Stimulated activated CD4-positive, alpha-beta T cell treated with anti-CD3 and anti-CD28 coated beads, TNF-alpha, amount 100 ng/mL, for 48 hours (primary cell): ENCODE measurements at regions not wholly inside any gene's neighbourhood (a gene's known extent, or its start where the extent isn't known, plus 50 kb on each side); places are given as distances from the start of the nearest gene placed in this dataset.
"Not testable (repeated sequence)": the region's sequence is repeated elsewhere in the genome, so short reads cannot be mapped to it uniquely, and the experiment has no call there.

ENCODE experiments used
- DNase-seq, 3 donors: peaks; one replicate each; pipeline ENCODE4 v3.0.0-alpha.2; 2020; ENCODE audit warnings: low read depth in 3 of 3

DNA sequence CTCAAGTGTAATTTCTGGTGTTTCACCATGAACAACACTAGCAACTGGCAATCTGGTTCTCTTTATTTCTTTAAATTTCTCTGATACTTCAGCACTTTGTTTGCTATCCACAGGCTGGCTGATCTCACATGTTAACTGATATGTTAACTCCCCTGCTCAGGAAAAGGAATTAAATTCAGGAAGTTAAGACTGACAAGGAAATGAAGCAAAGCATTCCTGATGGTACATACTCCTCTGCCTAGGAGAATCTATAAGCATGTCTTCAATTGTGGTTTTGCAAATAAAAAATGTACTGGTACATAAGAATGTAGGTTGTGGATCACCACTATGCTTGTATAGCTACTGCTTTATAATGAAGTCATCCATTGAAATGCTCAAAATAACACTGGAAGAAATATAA is 1119.2 kb upstream of the INTU start:
- no peak for DNase-seq

DNA sequence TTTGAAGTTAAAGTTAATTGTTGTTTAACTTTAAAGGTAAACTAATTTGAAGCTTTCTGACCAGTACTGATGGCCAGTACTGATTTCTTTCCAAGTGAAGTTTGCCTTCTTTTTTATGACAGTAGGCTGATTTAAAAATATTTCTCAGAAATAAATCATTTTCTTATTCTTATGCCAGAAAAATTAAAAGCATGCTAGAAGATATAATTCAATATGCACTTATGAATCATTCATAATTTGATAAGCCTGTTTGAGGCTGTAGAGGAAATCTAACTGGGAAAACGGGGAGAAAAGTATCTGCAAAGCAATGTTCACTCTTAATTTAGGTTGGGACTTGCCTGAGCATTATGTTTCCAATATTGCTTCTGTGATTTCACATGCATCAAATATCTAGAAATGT is 1112.0 kb upstream of the INTU start:
- DNase-seq: no peak

DNA sequence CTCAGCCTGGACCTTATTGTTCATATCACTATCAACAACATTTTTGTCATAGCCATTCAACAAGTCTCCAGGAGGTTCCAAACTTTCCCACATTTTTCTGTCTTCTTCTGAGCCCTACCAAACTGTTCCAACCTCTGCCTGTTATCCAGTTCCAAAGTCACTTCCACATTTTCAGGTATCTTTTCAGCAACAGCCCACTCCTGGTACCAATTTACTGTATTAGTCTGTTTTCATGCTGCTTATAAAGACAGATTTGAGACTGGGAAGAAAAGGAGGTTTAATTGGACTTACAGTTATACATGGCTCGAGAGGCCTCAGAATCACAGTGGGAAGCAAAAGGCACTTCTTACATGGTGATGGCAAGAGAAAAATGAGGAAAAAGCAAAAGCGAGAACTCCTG is 1107.4 kb upstream of the INTU start:
- DNase-seq: not testable (repeated sequence)

DNA sequence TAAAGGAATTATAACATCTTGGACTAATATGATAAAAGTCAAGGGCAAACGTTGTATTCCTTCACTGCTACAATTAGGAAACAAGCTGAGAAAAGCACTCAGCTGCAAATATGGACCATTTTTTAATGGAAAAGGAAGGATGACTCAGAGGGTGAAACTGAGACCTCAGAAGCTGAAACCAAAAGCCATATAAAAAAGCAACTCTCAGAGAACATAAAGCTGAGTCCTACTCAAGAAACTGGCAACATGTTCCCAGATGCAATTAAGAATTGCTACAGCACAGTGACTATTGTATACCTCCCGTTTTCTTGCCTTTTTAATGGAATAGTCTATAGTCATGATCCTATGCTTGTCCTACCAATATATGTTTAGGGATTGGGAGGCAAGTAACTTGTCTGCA is 1106.4 kb upstream of the INTU start:
- DNase-seq: no peak

DNA sequence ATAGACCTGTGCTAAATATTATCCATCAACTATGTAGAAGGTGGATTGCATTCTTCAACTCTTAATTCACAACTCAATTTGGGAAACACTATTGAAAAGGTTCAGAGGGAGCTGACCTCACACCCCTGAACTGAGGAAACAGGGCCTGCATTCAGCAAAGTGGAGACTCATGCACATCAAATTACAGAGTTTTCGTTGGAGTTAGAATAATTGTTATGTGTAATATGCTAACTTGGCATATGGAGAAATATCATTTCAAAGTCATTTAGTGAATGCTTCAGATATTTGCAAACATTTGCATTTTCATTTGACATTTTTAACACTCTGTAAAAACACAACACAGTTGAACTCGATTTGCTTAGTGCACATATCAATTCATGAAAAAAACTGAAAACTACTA is 1102.8 kb upstream of the INTU start:
- no peak for DNase-seq

DNA sequence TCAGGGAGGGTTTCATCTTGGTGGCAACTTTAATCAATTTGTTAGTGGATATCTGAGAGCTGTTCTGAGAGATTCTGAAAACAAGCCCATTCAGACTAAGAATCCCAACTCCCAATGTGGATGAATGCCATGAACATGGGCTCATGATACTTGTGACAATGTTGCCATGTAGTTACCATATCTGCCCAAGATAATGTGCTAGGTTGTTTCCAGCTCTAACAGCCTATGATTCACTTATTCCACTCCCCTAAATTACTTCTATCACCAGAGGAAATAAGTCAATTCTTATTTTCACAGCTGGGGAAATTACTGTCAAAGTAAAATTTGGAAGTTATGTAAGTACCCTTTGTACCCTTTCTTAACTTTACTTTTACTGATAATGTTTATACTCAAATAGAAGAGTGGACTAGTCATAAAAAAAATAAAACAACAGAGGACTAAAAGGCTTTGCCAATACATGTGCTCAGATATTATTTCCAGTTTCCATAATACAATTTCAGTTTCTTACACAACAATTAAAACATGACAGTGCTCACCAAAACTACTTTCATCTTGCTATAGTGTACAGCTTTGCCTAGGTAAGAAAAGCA is 1101.7 kb upstream of the INTU start:
- DNase-seq: no peak

DNA sequence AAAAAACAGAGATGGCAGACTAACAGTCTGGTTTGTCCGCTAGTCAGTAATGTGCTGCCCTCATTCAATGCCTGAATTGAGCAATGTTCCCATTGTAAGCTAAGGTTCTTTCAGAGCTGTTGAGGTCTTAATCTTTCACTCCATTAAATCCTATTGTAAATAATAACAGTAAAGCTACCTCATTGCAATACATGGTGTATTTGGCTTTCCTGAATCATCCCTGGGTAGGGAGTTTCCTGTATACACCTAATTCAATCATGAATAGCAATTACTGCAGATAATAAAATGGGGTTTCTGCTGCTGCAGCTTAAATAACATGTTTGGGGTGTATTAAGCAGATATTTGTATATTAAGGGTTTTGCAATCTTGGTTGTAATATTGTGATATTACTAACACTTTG is 1100.2 kb upstream of the INTU start:
- DNase-seq: no peak

DNA sequence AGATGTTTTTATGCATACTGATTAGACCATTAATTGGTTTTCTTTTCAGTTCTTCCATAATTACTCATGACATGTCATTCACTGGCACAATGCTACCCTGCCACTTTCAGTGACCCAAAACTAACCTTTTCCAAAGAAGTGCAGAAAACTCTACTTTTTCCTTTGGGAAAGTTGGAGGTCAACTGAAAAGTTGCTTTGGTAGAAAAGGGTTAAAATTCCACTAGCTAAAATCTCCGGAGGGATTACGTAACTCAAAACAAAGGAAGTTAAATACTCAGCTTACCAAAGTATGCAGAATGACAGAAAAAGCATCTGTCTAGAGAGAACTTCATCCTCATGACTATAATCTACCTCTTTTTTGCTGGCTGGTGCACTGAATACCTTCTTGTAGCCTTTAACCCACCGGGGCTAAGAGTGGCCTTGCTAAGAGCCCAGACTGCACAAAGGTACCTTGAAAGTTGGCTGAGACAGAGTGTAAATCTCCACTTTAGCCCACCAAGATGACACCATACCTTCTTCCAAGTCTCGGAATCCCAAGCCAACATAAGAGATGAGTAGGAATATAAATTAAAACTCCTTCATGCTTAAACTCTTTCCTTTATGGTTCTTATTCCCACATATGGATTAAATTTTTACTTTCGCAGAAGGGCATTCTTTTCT is 1099.5 kb upstream of the INTU start:
- DNase-seq: no peak

DNA sequence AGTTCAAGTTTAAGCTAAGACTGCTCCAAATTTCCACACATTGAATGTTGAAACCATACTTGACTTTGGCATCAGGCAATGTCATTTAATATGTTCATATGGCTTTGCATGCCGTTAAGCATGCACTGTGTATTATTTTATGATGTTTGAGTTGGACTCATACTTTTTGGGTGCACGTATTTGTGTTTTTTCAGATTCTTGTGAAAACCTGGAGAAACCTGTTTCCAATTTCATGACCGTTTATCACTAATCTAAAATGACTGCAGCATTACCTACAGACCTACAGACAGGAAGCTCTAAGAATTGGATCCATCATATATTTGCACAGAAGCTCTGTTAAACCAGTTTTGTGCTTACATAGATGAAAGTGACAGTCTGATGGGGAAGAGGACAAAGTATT is 1093.0 kb upstream of the INTU start:
- DNase-seq: no peak

DNA sequence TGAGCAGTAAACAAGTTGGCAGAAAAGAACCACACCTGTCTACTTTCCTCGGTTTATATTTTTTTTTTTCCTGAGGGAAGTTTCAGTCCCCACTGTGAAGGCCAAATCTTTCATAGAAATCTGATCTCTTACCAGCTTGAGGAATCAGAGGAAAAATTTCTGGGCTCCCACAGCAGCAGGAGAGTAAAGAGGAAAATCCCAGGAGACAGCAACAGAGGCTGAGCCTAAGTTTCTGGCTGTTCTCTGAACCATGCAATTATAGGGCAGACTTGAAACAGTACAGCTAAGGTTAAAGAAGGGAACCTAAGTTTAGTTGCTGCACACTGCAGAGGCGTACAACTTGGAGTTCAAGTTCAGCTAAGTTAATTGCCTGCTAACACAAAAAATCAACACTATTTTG is 1090.9 kb upstream of the INTU start:
- DNase-seq: no peak

DNA sequence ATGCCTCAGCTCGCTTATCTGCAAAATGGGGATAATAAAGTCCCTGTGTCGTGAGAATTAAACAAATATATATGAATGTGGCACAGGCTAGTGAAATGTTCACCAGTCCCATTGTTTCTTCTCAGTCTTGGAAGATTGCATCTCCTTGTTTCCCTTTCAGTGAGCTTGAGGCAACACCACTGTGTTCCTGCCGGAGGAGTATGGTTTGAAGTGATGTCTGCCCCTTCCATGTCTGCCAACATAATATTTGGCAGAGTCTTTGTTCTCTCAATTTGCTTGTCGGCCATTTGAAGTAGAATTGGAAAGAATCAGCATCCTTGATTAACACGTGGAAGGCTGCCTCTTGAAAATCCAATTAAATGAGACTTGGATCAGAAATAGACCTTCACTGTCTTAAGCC is 1088.5 kb upstream of the INTU start:
- DNase-seq: no peak

DNA sequence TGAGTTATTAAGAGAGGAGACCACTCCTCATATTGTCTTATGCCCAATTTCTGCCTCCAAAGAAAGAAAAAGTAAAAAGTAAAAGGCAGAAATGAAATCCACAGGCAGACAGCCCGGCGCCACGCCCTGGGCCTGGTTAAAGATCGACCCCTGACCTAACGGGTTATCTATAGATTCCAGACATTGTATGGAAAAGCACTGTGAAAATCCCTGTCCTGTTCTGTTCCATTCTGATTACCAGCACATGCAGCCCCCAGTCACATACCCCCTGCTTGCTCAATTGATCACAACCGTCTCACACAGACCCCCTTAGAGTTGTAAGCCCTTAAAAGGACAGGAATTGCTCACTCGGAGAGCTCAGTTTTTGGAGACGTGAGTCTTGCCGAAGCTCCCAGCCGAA is 1086.6 kb upstream of the INTU start:
- DNase-seq: not testable (repeated sequence)

DNA sequence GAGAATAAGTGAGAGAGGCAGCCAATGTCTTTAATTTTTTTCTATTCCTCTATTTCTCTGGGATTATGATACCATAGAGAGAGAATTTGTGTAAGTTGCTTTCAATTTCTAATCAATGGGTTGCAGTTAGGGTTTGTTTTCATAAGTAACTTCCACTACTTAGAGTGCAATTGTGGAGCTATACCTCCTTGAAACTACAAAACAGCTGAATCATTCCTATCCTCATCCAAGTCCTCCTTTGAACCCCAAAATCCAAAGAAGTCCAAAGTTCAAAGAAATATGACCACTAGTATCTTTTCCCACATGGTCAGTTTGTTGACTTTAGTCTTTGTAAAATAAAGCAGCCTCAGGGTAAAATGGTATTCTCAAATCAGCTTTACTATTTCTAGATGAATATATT is 1085.4 kb upstream of the INTU start:
- DNase-seq: no peak

DNA sequence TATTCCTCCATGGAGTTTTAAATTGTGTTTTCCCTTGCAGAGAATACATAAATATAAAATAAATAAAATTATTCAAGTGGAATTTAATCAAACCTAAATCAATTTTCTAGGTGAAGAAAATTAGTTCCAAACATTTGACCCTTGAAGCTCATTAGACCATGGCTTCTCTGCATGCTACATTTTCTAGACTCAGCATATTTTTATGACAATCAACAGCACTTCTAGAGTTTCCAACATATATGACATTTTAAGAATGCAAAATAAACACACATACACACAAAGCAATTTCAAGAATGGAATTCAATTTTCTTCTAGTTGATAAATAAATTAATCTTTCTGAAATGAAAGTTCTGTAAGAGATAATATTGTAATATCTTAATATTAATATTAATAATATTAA is 1083.9 kb upstream of the INTU start:
- DNase-seq: no peak

DNA sequence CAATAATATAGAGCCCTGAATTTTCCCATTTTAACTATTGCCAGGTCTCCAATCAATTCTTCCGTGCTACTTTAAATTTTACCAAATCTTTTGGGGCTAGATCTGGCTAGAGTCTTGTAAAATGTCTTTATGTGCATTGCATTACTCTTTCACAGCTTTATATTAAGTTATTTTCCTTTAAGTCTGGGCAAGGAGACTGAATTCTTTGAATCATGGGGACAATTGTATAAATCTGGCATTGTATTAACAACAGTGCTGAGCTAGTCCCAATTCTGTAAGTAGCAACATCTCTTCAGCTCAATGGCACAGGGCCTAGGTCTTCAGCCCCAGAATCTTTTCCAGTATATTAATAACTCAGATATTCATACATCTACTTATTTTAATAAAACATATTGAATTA is 1080.4 kb upstream of the INTU start:
- DNase-seq: no peak

DNA sequence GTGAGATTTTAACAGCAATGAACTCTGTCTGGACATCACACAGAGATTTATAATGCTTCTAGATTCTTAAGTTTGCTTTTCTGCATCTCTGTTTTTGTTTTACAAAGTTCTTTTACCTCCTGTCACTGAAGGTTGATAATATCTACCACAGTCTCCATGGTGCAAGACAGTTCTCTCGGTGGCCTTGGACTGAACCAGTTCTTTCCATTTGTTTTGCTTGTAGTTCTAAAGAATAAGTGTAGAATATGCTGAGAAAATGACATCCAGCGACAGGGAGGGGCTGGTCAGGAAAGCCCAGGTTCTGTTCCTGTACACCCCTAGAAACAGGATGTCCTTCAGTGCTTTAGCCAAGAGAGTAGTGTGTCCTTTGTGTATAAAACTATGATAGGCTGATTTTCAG is 1079.5 kb upstream of the INTU start:
- DNase-seq: no peak

DNA sequence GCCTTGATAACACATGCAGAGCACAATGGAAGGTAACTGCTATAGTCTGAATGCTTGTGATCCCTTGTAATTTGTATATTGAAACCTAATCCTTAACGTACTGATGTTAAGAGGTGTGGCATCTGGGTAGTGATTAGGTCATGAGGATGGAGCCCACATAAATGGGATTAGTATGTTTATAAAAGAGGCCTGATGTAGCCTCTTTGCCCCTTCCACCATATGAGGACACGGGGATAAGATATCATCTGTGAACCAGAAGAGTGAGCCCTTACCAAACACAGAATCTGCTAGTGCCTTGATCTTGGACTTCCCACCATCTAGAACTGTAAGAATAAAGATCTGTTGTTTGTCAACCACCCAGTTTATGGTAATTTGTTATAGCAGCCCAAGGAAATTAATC is 1074.2 kb upstream of the INTU start:
- no peak for DNase-seq

DNA sequence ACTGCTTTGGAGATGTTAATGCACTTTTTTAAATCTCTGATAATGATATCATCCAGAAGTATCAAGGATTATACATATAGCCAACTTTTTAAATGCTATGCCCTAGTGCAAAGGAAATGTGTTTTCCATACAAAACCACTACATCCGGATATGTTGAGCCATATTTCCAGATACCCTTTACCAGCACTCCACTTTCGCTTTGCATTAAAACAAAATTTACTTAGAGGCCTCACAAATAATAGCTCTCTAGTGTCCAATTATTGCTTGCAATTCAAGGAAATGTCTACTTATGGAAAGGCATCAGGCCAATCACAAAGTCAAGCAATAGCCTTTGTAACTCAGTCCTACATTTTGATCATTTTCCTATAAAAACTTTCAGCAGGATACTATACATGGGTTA is 1072.8 kb upstream of the INTU start:
- DNase-seq: no peak

DNA sequence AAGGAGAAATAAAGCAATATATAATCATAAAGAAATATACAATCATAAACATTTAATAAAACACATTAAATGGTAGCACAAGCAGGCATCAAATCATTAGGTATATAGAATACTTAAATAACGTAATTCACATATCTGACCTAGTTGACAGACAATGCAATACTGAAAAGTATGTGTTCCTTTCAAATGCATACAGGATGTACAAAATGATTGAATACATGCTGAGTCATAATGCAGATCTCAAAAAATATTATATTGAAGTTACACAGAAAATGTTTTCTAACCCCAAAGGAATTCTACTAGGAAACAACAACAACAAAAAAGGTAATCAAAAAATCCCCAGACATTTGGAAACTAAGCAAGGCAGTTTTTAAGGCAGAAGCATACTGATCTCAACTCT is 1072.0 kb upstream of the INTU start:
- no peak for DNase-seq

DNA sequence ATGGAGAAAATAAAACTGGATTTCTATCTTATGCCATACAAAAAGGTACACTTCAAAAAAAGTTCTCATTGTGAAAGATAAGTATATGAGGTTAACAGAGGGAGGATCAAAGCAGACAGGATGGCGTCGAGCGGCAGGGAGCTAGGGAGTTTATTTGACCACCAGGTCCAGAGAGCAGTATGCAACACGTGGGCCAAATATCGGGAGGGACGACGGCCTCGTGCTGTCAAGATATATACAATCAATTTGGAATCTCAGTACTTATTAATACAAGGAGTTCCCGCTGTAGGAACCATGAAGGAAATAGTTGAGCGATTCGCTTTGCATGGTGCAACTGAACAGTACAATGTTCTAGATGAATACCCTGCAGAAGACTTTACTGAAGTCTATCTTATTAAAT is 1069.4 kb upstream of the INTU start:
- DNase-seq: no peak

DNA sequence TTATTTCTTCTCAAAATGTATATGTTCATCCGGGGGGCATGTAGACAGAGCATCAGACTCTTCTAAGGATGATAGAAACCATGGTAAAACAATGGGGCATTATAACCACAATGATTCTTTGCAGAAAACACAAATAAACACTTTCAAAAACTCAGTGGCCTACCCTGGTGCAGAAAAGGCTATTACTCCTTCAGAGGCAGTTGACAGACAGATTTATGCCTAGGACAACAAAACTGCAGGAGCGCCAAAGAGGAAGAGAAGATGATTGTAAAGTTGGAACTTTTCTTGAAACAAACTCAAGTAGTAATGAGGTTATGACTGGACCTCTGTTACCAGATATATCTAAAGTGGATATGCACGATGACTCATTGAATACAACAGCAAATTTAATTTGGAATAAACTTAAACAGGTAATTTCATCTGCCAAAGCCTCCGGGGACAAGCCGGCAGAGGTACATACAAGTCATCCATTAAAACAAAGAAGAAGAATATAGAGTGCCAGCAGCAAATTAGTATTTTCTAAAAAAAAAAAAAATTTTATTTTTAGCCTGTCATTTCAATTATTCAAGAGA is 1068.4 kb upstream of the INTU start:
- DNase-seq: no peak

DNA sequence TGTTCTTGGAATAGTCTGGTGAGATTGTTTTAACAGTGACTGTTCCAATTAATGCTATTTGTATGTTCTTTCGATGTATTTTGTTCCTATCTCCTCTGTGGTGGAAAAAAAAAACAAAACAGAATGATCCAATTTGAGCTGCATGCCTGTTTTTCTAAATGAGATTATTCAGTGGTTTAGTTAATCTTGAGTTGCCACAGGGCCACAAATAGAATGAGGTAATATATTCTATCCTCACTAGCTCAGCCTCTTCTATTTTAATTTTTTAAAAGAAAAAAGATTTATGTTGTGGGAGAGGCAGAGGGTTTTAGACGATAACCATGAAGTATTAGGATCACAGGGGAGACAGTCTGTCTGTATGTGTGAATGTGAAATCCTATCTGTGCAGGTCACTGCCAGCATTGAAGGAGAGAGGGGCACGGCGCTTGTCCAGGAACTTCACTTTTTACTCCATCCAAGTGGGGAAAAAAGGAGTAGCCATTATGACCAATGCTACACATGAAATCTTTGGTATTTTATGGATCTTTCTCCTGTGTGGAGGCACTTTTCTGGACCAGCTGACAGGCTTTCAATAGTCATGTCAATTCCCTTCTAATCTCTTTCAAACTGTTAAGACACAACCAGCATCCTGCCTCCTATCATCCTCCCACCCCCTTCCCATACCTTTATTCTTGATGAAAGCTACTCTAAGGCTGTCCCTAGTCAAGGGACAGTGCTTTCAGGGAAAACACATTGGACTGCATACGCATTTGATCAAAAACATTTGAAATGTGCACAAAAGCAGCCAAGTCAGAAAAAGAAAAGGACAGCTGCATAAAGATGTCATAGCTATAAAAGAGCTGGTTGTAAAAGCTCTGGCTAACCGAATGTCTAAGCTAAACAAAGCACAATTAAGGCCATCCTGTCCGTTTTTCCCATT is 1063.8 kb upstream of the INTU start:
- DNase-seq: no peak

DNA sequence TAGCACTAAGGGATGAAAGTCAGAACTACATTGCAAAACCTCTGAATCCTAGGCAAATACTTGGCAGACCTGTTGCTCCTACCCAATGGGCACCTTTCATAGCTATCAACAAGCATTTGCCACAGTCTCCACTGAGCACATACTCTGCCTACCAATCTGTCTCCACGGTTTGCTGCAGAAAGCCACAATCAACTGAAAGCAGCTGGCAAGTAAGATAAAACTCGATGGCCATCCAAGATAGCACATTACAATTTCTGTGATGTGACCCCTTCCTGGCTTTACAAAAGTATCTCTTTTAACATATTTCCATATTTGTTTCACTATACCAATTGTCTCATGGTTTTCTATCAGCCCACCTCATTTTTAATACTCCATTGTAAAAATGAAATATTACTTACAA is 1060.5 kb upstream of the INTU start:
- no peak for DNase-seq
